ENCODE measurements at regions not wholly inside any gene's neighbourhood (a gene's known extent, or its start where the extent isn't known, plus 50 kb on each side); places are given as distances from the start of the nearest gene placed in this dataset.
"Not testable (repeated sequence)": the region's sequence is repeated elsewhere in the genome, so short reads cannot be mapped to it uniquely, and the experiment has no call there.

DNA sequence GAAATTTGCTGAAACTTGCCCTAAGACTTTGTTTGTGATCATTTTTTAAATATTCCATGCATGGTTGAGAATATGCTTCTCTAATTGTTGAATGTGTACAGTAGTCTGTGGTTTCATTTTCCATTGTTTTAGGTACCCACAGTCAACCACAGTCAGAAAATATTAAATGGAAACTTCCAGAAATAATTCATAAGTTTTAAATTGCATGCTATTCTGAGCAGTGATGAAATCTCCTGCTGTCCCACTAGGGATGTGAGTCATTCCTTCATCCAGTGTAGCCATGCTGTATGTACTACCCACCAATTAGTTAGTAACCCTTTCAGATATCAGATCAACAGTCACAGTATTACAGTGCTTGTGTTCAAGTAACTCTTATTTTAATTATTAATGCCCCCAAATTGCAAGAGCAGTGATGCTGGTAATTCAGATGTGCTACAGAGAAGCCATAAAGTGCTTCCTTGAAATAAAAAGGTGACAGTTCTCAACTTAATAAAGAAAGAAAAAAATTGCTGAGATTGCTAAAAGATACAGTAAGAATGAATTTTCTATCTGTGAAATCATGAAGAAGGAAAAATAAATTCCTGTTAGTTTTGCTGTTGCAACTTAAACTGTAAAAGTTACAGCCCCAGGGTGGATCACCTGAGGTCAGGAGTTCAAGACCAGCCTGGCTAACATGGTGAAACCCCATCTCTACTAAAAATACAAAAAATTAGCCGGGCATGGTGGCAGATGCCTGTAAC lies 79.9 kb upstream of the FBXL17 start:
- H3K4me3 ChIP-seq (ENCODE audit: low read length) = no peak overlapping the region
- TF ChIP-seq CTCF (conservative IDR thresholded peaks at IDR 0.05; ENCODE audit: low read depth, low read length) = no peak
- peak; percentile 52 for DNase-seq (ENCODE audit: low read depth)

DNA sequence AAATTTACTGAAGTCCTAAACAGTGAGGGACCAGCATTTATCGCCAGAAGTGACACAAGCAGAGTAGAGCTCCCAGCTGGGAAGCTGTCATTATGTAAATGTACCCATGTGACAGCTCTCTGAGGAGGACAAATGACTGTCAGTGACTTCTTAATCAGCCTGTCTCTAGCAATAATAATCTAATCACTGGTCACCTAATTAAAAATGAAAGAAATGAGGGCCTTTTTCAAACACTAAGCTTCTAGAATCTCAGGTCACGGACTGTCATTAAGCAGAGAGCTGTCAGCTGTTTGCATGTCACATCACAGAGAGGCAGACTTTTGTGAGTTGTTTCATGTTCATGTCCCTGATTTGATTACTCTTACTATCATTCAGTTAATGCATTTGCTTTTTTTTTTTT lies 77.9 kb upstream of the FBXL17 start:
- DNase-seq (ENCODE audit: low read depth) = no peak

DNA sequence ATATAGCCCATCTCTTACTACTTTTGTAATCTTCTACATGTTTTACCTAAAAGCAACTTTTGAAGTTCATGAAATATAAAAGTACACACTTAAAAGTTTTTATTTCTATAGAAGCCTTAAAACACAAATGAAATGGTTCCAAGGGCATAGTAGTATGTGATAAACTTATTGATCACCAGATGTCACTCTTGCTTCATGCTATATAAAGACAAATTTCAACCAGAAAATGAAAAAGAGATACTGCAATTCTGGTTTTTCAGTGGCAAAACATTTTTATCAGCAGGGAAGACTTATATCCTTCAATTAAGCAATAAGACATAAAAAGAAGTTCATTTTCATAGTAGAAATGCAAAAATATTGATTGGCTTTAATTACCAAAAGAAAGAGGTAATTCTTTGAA lies 69.4 kb upstream of the FBXL17 start:
- TF ChIP-seq CTCF (conservative IDR thresholded peaks at IDR 0.05; ENCODE audit: low read depth, low read length) = no peak
- H3K4me3 ChIP-seq (ENCODE audit: low read length) = no peak overlapping the region
- DNase-seq (ENCODE audit: low read depth) = no peak

More for the DNA sequence above, 77.9 kb upstream of the FBXL17 start:
- TF ChIP-seq CTCF (conservative IDR thresholded peaks at IDR 0.05; ENCODE audit: low read depth, low read length) = no peak
- no peak overlapping the region for H3K4me3 ChIP-seq (ENCODE audit: low read length)

- H3K4me3 ChIP-seq (ENCODE audit: low read length); DNase-seq (ENCODE audit: low read depth): not testable (repeated sequence)
Measured at GRCh38 chr5:108444130-108444529, 62.2 kb upstream of the FBXL17 start.

GRCh38 chr5:108442063-108442651 lies 60.3 kb upstream of the FBXL17 start:
- not testable (repeated sequence) for H3K4me3 ChIP-seq (ENCODE audit: low read length); DNase-seq (ENCODE audit: low read depth)

DNA sequence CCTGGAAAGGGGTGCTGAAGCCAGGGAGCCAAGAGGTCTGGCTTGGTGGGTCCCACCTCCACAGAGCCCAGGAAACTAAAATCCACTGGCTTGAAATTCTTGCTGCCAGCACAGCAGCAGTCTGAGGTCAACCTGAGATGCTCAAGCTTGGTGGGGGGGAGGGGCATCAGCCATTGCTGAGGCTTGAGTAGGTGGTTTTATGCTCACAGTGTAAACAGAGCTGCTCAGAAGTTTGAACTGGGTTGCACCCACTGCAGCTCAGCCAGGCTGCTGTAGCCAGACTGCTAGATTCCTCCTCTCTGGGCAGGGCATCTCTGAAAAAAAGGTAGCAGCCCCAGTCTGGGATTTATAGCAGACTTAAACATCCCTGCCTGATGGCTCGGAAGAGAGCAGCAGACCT lies 55.5 kb upstream of the FBXL17 start:
- DNase-seq (ENCODE audit: low read depth) = no peak
- H3K4me3 ChIP-seq (ENCODE audit: low read length) = no peak overlapping the region
- no peak for TF ChIP-seq CTCF (conservative IDR thresholded peaks at IDR 0.05; ENCODE audit: low read depth, low read length)

GRCh38 chr5:108436696-108437095 lies 54.8 kb upstream of the FBXL17 start:
- no peak for TF ChIP-seq CTCF (conservative IDR thresholded peaks at IDR 0.05; ENCODE audit: low read depth, low read length)
- no peak for DNase-seq (ENCODE audit: low read depth)
- H3K4me3 ChIP-seq (ENCODE audit: low read length) = no peak overlapping the region

- no peak overlapping the region for H3K4me3 ChIP-seq (ENCODE audit: low read length)
- no peak for TF ChIP-seq CTCF (conservative IDR thresholded peaks at IDR 0.05; ENCODE audit: low read depth, low read length)
- no peak for DNase-seq (ENCODE audit: low read depth)
Measured at GRCh38 chr5:108433600-108433999, 51.7 kb upstream of the FBXL17 start.
